ENCODE measurements at regions not wholly inside any gene's neighbourhood (a gene's known extent, or its start where the extent isn't known, plus 50 kb on each side); places are given as distances from the start of the nearest gene placed in this dataset.
"Not testable (repeated sequence)": the region's sequence is repeated elsewhere in the genome, so short reads cannot be mapped to it uniquely, and the experiment has no call there.

GRCh38 chr9:102941868-102942267, 53.3 kb upstream of the CYLC2 start:
- DNase-seq (ENCODE audit: low spot score), result no peak
- FAIRE-seq, result no peak

GRCh38 chr9:102922526-102922925, 72.6 kb upstream of the CYLC2 start:
- FAIRE-seq, result no peak
- DNase-seq (ENCODE audit: low spot score), result no peak

- no peak for FAIRE-seq
- no peak for DNase-seq (ENCODE audit: low spot score)
Measured at GRCh38 chr9:102911185-102911584, 83.9 kb upstream of the CYLC2 start.

GRCh38 chr9:102905795-102906194, 89.3 kb upstream of the CYLC2 start:
- FAIRE-seq; DNase-seq (ENCODE audit: low spot score): not testable (repeated sequence)

GRCh38 chr9:102892025-102892424, 103.1 kb upstream of the CYLC2 start:
- no peak for DNase-seq (ENCODE audit: low spot score)
- FAIRE-seq, result no peak

GRCh38 chr9:102888747-102889146, 106.4 kb upstream of the CYLC2 start:
- not testable (repeated sequence) for FAIRE-seq; DNase-seq (ENCODE audit: low spot score)

GRCh38 chr9:102875687-102876086, 119.4 kb upstream of the CYLC2 start:
- DNase-seq (ENCODE audit: low spot score) (no peak), FAIRE-seq (no peak)

- DNase-seq (ENCODE audit: low spot score), result peak; percentile 13
- peak; percentile 9 for FAIRE-seq
Measured at GRCh38 chr9:102867488-102867887, 127.6 kb upstream of the CYLC2 start.

- no peak for FAIRE-seq
Measured at GRCh38 chr9:102862478-102862877, 132.7 kb upstream of the CYLC2 start.

GRCh38 chr9:102855641-102856040, 139.5 kb upstream of the CYLC2 start:
- DNase-seq (ENCODE audit: low spot score) (no peak), FAIRE-seq (no peak)

More at GRCh38 chr9:102862478-102862877, 132.7 kb upstream of the CYLC2 start:
- DNase-seq (ENCODE audit: low spot score), result no peak

GRCh38 chr9:102845827-102846371, 149.2 kb upstream of the CYLC2 start:
- DNase-seq (ENCODE audit: low spot score) (no peak), FAIRE-seq (no peak)

- DNase-seq (ENCODE audit: low spot score) (no peak), FAIRE-seq (no peak)
Measured at GRCh38 chr9:102844716-102845115, 150.4 kb upstream of the CYLC2 start.

- DNase-seq (ENCODE audit: low spot score) (no peak), FAIRE-seq (no peak)
Measured at GRCh38 chr9:102842423-102842822, 152.7 kb upstream of the CYLC2 start.

- DNase-seq (ENCODE audit: low spot score) (no peak), FAIRE-seq (no peak)
Measured at GRCh38 chr9:102841376-102841775, 153.8 kb upstream of the CYLC2 start.

GRCh38 chr9:102840335-102840734, 154.8 kb upstream of the CYLC2 start:
- no peak for DNase-seq (ENCODE audit: low spot score)
- no peak for FAIRE-seq

- DNase-seq (ENCODE audit: low spot score), result no peak
- FAIRE-seq, result no peak
Measured at GRCh38 chr9:102832814-102833213, 162.3 kb upstream of the CYLC2 start.

GRCh38 chr9:102796244-102796643, 198.9 kb upstream of the CYLC2 start:
- FAIRE-seq (no peak), DNase-seq (ENCODE audit: low spot score) (no peak)

- DNase-seq (ENCODE audit: low spot score) (no peak), FAIRE-seq (no peak)
Measured at GRCh38 chr9:102795532-102795931, 199.6 kb upstream of the CYLC2 start.

GRCh38 chr9:102779356-102779755, 215.8 kb upstream of the CYLC2 start:
- FAIRE-seq (no peak), DNase-seq (ENCODE audit: low spot score) (no peak)

- no peak for FAIRE-seq
- no peak for DNase-seq (ENCODE audit: low spot score)
Measured at GRCh38 chr9:102778746-102779145, 216.4 kb upstream of the CYLC2 start.

- FAIRE-seq, result no peak
- DNase-seq (ENCODE audit: low spot score), result no peak
Measured at GRCh38 chr9:102770704-102771103, 224.4 kb upstream of the CYLC2 start.

GRCh38 chr9:102769307-102769706, 225.8 kb upstream of the CYLC2 start:
- FAIRE-seq, result no peak

GRCh38 chr9:102768002-102768401, 227.1 kb upstream of the CYLC2 start:
- no peak for DNase-seq (ENCODE audit: low spot score)

More at GRCh38 chr9:102769307-102769706, 225.8 kb upstream of the CYLC2 start:
- no peak for DNase-seq (ENCODE audit: low spot score)

GRCh38 chr9:102767076-102767475, 228.1 kb upstream of the CYLC2 start:
- FAIRE-seq, result no peak

More at GRCh38 chr9:102768002-102768401, 227.1 kb upstream of the CYLC2 start:
- FAIRE-seq, result no peak

More at GRCh38 chr9:102767076-102767475, 228.1 kb upstream of the CYLC2 start:
- no peak for DNase-seq (ENCODE audit: low spot score)

Data from urothelium cell line (cell line).